ENCODE measurements at regions not wholly inside any gene's neighbourhood (a gene's known extent, or its start where the extent isn't known, plus 50 kb on each side); places are given as distances from the start of the nearest gene placed in this dataset.

DNA sequence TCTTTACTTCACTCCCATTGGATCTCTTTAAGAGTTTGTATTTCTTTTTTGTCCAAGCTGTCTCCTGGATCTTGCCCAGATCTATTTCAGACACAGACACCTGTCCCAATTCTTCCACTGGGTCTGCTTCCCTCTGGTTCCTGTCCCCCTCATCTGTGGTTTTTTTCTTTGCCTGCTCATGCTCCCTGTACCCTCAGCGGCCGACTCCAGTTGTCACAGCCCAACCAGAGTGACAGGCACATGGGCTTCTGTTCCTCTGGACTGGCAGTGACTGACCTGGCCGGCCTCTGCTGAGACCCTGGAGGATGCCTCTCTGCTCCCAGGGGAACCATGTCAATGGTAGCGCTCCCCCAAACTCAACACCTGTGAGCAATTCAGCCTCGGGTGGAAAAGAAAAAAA lies 142.6 kb downstream of the WSCD1 start (continued):
- no peak for TF ChIP-seq SMARCA5 (IDR thresholded peaks at IDR 0.05)
- no peak for TF ChIP-seq DPF2 (IDR thresholded peaks at IDR 0.05)
- no peak for TF ChIP-seq HDGF (IDR thresholded peaks at IDR 0.05)
- TF ChIP-seq RAD21 (IDR thresholded peaks at IDR 0.05; ENCODE audit: insufficient read depth, low read depth, low read length), result no peak
- TF ChIP-seq SUPT20H (IDR thresholded peaks at IDR 0.05; ENCODE audit: borderline replicate concordance, control insufficient read depth, low read depth, low read length), result no peak

DNA sequence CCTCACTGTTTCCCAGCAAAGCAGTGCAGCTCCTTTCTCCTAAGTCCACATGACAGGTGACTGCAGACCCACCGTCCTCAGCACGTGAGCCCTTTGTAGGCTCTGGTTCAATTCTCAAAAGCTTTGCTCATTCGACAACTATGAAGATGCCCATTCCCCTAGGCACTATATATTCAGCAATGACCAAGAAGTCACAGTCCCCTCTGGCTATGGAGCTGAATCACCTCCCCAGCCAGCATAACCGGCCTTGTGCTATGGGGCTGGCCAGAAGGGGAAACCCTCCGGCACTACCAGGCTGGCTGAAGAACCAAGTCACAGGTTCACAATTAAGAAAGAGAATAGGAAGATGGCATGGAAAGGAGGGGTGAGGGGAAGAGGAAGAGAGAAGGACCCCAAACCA lies 139.7 kb downstream of the WSCD1 start:
- no peak for DNase-seq (ENCODE audit: low read depth, low spot score)
- H3K4me2 ChIP-seq (ENCODE audit: control insufficient read depth, insufficient read depth), result no peak overlapping the region
- no peak overlapping the region for H3K4me3 ChIP-seq
- 42% methylated on average over 5 of the region's 5 CpGs for WGBS (ENCODE audit: insufficient coverage, insufficient replicate concordance, low lambda C conversion rate, missing lambda C conversion rate)
- RAD21 ChIA-PET (ENCODE audit: unreplicated experiment), result no interaction called here
- no peaks in the 10 kb centered on the region for H3K9me3 ChIP-seq (replicated peaks; ENCODE audit: control insufficient read depth, insufficient read depth, low read length)
- CTCF ChIA-PET, result no interaction called here
- H3K27ac ChIP-seq (ENCODE audit: control insufficient read depth, insufficient read depth), result no peak overlapping the region
- BruUV-seq (replicated peaks), result no TSS peak
- ATAC-seq, result no peak
- intact Hi-C loops (cut with micrococcal nuclease; ENCODE audit: unreplicated experiment), result no loop called here
- H2AFZ ChIP-seq (ENCODE audit: control insufficient read depth, low read depth, low read length), result no peak overlapping the region
- SMC1A ChIA-PET (ENCODE audit: uncharacterized antibody, unreplicated experiment), result no interaction called here
- in situ Hi-C loops (cut with MboI), result no loop called here
- no peaks in the 10 kb centered on the region for H3K36me3 ChIP-seq (ENCODE audit: control insufficient read depth in 2 of 2, insufficient read depth in 2 of 2, low read length in 1 of 2)
- H3K4me1 ChIP-seq (ENCODE audit: control insufficient read depth, insufficient read depth, low read length), result no peaks in the 10 kb centered on the region
- H4K20me1 ChIP-seq (ENCODE audit: control insufficient read depth, insufficient read depth), result no peaks in the 10 kb centered on the region
- FAIRE-seq, result no peak
- H3K27me3 ChIP-seq (replicated peaks in 1 of 2; ENCODE audit: control insufficient read depth in 2 of 2, insufficient read depth in 2 of 2, low read length in 1 of 2), result no peaks in the 10 kb centered on the region
- TF ChIP-seq IRF4 (IDR thresholded peaks at IDR 0.05; ENCODE audit: low read depth, low read length) (no peak), MAX (IDR thresholded peaks at IDR 0.05; ENCODE audit: low read depth, low read length) (no peak), STAT3 (IDR thresholded peaks at IDR 0.05; ENCODE audit: low read depth, low read length) (no peak), SMARCA5 (IDR thresholded peaks at IDR 0.05) (no peak), SREBF1 (IDR thresholded peaks at IDR 0.05; ENCODE audit: low read length) (no peak)
- TF ChIP-seq, protein P1, sequence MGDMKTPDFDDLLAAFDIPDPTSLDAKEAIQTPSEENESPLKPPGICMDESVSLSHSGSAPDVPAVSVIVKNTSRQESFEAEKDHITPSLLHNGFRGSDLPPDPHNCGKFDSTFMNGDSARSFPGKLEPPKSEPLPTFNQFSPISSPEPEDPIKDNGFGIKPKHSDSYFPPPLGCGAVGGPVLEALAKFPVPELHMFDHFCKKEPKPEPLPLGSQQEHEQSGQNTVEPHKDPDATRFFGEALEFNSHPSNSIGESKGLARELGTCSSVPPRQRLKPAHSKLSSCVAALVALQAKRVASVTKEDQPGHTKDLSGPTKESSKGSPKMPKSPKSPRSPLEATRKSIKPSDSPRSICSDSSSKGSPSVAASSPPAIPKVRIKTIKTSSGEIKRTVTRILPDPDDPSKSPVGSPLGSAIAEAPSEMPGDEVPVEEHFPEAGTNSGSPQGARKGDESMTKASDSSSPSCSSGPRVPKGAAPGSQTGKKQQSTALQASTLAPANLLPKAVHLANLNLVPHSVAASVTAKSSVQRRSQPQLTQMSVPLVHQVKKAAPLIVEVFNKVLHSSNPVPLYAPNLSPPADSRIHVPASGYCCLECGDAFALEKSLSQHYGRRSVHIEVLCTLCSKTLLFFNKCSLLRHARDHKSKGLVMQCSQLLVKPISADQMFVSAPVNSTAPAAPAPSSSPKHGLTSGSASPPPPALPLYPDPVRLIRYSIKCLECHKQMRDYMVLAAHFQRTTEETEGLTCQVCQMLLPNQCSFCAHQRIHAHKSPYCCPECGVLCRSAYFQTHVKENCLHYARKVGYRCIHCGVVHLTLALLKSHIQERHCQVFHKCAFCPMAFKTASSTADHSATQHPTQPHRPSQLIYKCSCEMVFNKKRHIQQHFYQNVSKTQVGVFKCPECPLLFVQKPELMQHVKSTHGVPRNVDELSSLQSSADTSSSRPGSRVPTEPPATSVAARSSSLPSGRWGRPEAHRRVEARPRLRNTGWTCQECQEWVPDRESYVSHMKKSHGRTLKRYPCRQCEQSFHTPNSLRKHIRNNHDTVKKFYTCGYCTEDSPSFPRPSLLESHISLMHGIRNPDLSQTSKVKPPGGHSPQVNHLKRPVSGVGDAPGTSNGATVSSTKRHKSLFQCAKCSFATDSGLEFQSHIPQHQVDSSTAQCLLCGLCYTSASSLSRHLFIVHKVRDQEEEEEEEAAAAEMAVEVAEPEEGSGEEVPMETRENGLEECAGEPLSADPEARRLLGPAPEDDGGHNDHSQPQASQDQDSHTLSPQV (IDR thresholded peaks at IDR 0.05), result no peak
- no peak overlapping the region for H3K9ac ChIP-seq (ENCODE audit: control insufficient read depth, insufficient read depth, low read length)
- POLR2A ChIA-PET, result no interaction called here
- H3K79me2 ChIP-seq (ENCODE audit: control insufficient read depth, insufficient read depth, low read length), result no peaks in the 10 kb centered on the region
